Neuronal stem cell (in vitro differentiated cells): ENCODE measurements at regions not wholly inside any gene's neighbourhood (a gene's known extent, or its start where the extent isn't known, plus 50 kb on each side); places are given as distances from the start of the nearest gene placed in this dataset.

Experiments
- DNase-seq: peaks from one replicate; pipeline ENCODE4 v3.0.0-alpha.2; 2013; ENCODE audit warnings: low spot score
- H2AFZ ChIP-seq: one replicate; pipeline ENCODE4 v1.6.1; 2013; ENCODE audit warnings: mild to moderate bottlenecking, low read length, inconsistent platforms
- H2AK5ac ChIP-seq: 2 replicates; pipeline ENCODE4 v1.6.1; 2013; ENCODE audit warnings: low read depth, mild to moderate bottlenecking, inconsistent platforms, low read length, moderate library complexity, mixed read lengths
- H2BK120ac ChIP-seq: 2 replicates; pipeline ENCODE4 v1.6.1; 2013; ENCODE audit warnings: low read depth, mild to moderate bottlenecking, inconsistent platforms, low read length, moderate library complexity, mixed read lengths
- H2BK12ac ChIP-seq: one replicate; pipeline ENCODE4 v1.6.1; 2013; ENCODE audit warnings: low read length, inconsistent platforms
- H2BK15ac ChIP-seq: 2 replicates; pipeline ENCODE4 v1.6.1; 2013; ENCODE audit warnings: mild to moderate bottlenecking, low read length, inconsistent platforms, mixed read lengths
- H2BK5ac ChIP-seq: one replicate; pipeline ENCODE4 v1.6.1; 2013; ENCODE audit warnings: inconsistent platforms, mild to moderate bottlenecking, low read length, moderate library complexity
- H3K14ac ChIP-seq: one replicate; pipeline ENCODE4 v1.6.1; 2013; ENCODE audit warnings: low read length, inconsistent platforms
- H3K18ac ChIP-seq: 2 replicates; pipeline ENCODE4 v1.6.1; 2013; ENCODE audit warnings: low read length, inconsistent platforms
- H3K23ac ChIP-seq: 2 replicates; pipeline ENCODE4 v1.6.1; 2013; ENCODE audit warnings: low read depth, mild to moderate bottlenecking, mixed read lengths, low read length, inconsistent platforms; ENCODE audit not compliant: poor library complexity
- H3K27ac ChIP-seq: replicated peaks from 3 replicates; pipeline ENCODE4 v1.5.1; 2013; ENCODE audit warnings: low read length, inconsistent platforms
- H3K27me3 ChIP-seq, 3 experiments: 2 replicates each; pipeline ENCODE4 v1.6.1; 2013; ENCODE audit warnings: low read length in 3 of 3, mild to moderate bottlenecking in 2 of 3, inconsistent platforms in 1 of 3, low read depth in 1 of 3, mixed read lengths in 1 of 3, moderate library complexity in 1 of 3; ENCODE audit not compliant: control insufficient read depth in 3 of 3, insufficient read depth in 3 of 3
- H3K36me3 ChIP-seq, 2 donors: replicated peaks in 1 of 2; 2 replicates each; pipeline ENCODE4 v1.6.1; 2013; ENCODE audit warnings: low read length in 2 of 2; ENCODE audit not compliant: control insufficient read depth in 2 of 2, insufficient read depth in 2 of 2
- H3K4ac ChIP-seq: 2 replicates; pipeline ENCODE4 v1.6.1; 2013; ENCODE audit warnings: inconsistent platforms, mild to moderate bottlenecking, low read length, moderate library complexity
- H3K4me1 ChIP-seq, 2 donors: 1 replicate in 1 of 2; 2 replicates in 1 of 2; pipeline ENCODE4 v1.6.1; 2013; ENCODE audit warnings: low read length in 2 of 2, low read depth in 1 of 2; ENCODE audit not compliant: control insufficient read depth in 2 of 2, insufficient read depth in 1 of 2
- H3K4me2 ChIP-seq: one replicate; pipeline ENCODE4 v1.6.1; 2013; ENCODE audit warnings: mild to moderate bottlenecking, low read length, inconsistent platforms; ENCODE audit not compliant: insufficient read depth, poor library complexity, severe bottlenecking
- H3K4me3 ChIP-seq, 2 donors: 2 replicates each; pipeline ENCODE4 v1.5.1; 2013; ENCODE audit warnings: low read length in 2 of 2, mild to moderate bottlenecking in 2 of 2, inconsistent platforms in 1 of 2, moderate library complexity in 1 of 2
- H3K79me1 ChIP-seq: one replicate; pipeline ENCODE4 v1.6.1; 2013; ENCODE audit warnings: low read depth, mild to moderate bottlenecking, inconsistent platforms, low read length, moderate library complexity
- H3K9ac ChIP-seq: one replicate; pipeline ENCODE4 v1.6.1; 2013; ENCODE audit warnings: mild to moderate bottlenecking, low read depth, low read length, inconsistent platforms; ENCODE audit not compliant: poor library complexity
- H3K9me3 ChIP-seq, 2 donors: replicated peaks in 1 of 2; 2 replicates each; pipeline versions ENCODE3 to v1.6.1; 2013; ENCODE audit warnings: low read length in 2 of 2, mild to moderate bottlenecking in 2 of 2, inconsistent platforms in 1 of 2, low read depth in 1 of 2, mixed read lengths in 1 of 2, moderate library complexity in 1 of 2; ENCODE audit not compliant: control insufficient read depth in 2 of 2, insufficient read depth in 1 of 2
- H4K8ac ChIP-seq: one replicate; pipeline ENCODE4 v1.6.1; 2013; ENCODE audit warnings: low read depth, mild to moderate bottlenecking, inconsistent platforms, low read length, moderate library complexity
- H4K91ac ChIP-seq: one replicate; pipeline ENCODE4 v1.6.1; 2013; ENCODE audit warnings: low read length, low read depth, mild to moderate bottlenecking, inconsistent platforms; ENCODE audit not compliant: poor library complexity
- WGBS, 2 donors: extraction: QIAGEN DNeasy Blood & Tissue Kit; methylation state at CpG; one replicate each; pipeline ENCODE4 v1.1.7; 2013; ENCODE audit warnings: missing lambda C conversion rate in 2 of 2, mixed read lengths in 1 of 2; ENCODE audit not compliant: insufficient read length in 2 of 2, insufficient replicate concordance in 1 of 2; ENCODE audit errors: extremely low coverage in 2 of 2; 5-methylcytosine and 5-hydroxymethylcytosine counted together

GRCh38 chr13:21964686-21965085 is 293.8 kb downstream of the FGF9 start:
- H3K36me3 ChIP-seq = no peaks in the 10 kb centered on the region
- no peak overlapping the region for H2BK5ac ChIP-seq
- no peak overlapping the region for H3K4me2 ChIP-seq
- no peaks in the 10 kb centered on the region for H3K79me1 ChIP-seq
- no peaks in the 10 kb centered on the region for H3K27me3 ChIP-seq
- H2BK120ac ChIP-seq = no peak overlapping the region
- no peak overlapping the region for H3K14ac ChIP-seq
- no peak overlapping the region for H4K8ac ChIP-seq
- H3K9ac ChIP-seq = no peak overlapping the region
- H3K4me3 ChIP-seq = no peak overlapping the region
- H3K4me1 ChIP-seq = no peaks in the 10 kb centered on the region
- no peak overlapping the region for H2AFZ ChIP-seq
- no peak overlapping the region for H3K4ac ChIP-seq
- H3K18ac ChIP-seq = peak overlapping the region; percentile 16
- DNase-seq = no peak
- H2AK5ac ChIP-seq = no peak overlapping the region
- no peak overlapping the region for H4K91ac ChIP-seq
- H3K9me3 ChIP-seq = no peaks in the 10 kb centered on the region
- no CpG with 5 or more reads among the region's 5 CpGs for WGBS, 2 donors
- H2BK15ac ChIP-seq = no peak overlapping the region
- no peak overlapping the region for H3K27ac ChIP-seq
- no peak overlapping the region for H2BK12ac ChIP-seq
- peak overlapping the region; percentile 13 for H3K23ac ChIP-seq

DNA sequence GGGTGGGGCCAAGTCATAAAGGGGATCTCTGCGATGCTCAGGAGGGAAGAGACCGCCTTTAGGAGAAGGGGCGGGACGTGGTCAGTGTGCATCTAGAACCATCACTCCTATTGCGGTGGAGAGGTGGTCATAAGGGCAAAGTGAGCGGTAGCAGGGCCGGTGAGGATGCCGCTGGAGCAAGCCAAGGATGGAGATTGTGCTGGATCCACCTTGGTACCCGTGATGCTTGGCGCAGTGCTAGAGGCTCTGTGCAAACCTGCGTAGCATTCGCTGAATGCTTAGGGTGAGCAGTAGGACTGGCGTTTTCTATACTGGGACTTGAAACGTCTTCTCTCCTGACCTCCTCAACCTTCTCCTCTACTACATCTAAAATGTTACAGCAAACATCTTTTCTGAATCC is 294.2 kb downstream of the FGF9 start:
- Histone ChIP-seq H2AFZ (no peak overlapping the region), H3K4me2 (no peak overlapping the region), H2BK12ac (no peak overlapping the region), H2BK120ac (no peak overlapping the region), H3K27me3 (no peaks in the 10 kb centered on the region), H4K8ac (no peak overlapping the region), H2BK15ac (no peak overlapping the region), H3K4me1 (no peaks in the 10 kb centered on the region), H3K4ac (no peak overlapping the region), H3K18ac (peak overlapping the region; percentile 16), H2AK5ac (no peak overlapping the region), H4K91ac (peak overlapping the region; percentile 61), H3K4me3 (no peak overlapping the region), H3K79me1 (no peaks in the 10 kb centered on the region), H3K9ac (no peak overlapping the region), H3K9me3 (no peaks in the 10 kb centered on the region), H3K36me3 (no peaks in the 10 kb centered on the region), H3K14ac (peak overlapping the region; percentile 42), H2BK5ac (no peak overlapping the region), H3K27ac (no peak overlapping the region), H3K23ac (peak overlapping the region; percentile 13)
- WGBS, 2 donors = no CpG with 5 or more reads among the region's 14 CpGs
- no peak for DNase-seq

DNA sequence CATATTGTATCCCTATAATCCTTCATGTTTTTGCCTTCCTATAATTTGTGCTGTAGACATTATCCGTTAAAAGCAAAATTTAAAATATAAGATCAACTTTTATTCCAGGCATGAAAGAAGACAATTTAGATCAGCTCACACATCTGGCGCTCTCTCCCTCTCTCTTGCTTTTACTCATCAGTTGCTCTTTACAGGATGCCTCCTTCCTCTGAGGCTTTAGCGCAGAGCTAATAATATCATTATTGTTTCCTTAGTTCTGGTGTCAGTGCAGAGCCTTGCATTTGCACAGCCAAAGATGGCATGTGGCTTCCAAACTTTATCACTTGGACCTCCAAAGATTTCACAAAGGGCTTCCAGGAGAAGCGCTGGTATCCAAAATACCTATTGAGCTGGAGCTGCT is 295.1 kb downstream of the FGF9 start:
- no peak for DNase-seq
- H3K4ac ChIP-seq = no peak overlapping the region
- H3K9me3 ChIP-seq = peaks cover 0 to 2% of the 10 kb centered on the region in 2 donors
- no peaks in the 10 kb centered on the region for H3K36me3 ChIP-seq
- H3K14ac ChIP-seq = no peak overlapping the region
- no peak overlapping the region for H2BK12ac ChIP-seq
- no peak overlapping the region for H3K27ac ChIP-seq
- H2BK5ac ChIP-seq = no peak overlapping the region
- H3K79me1 ChIP-seq = no peaks in the 10 kb centered on the region
- no peak overlapping the region for H3K18ac ChIP-seq
- H4K91ac ChIP-seq = no peak overlapping the region
- no CpG with 5 or more reads among the region's 4 CpGs for WGBS, 2 donors
- H3K4me1 ChIP-seq = peaks cover 0 to 7% of the 10 kb centered on the region in 2 donors
- no peak overlapping the region for H2AK5ac ChIP-seq
- H2BK120ac ChIP-seq = no peak overlapping the region
- no peak overlapping the region for H2BK15ac ChIP-seq
- no peak overlapping the region for H3K4me3 ChIP-seq
- H3K9ac ChIP-seq = no peak overlapping the region
- no peak overlapping the region for H3K4me2 ChIP-seq
- no peak overlapping the region for H2AFZ ChIP-seq
- no peaks in the 10 kb centered on the region for H3K27me3 ChIP-seq
- no peak overlapping the region for H4K8ac ChIP-seq
- no peak overlapping the region for H3K23ac ChIP-seq

DNA sequence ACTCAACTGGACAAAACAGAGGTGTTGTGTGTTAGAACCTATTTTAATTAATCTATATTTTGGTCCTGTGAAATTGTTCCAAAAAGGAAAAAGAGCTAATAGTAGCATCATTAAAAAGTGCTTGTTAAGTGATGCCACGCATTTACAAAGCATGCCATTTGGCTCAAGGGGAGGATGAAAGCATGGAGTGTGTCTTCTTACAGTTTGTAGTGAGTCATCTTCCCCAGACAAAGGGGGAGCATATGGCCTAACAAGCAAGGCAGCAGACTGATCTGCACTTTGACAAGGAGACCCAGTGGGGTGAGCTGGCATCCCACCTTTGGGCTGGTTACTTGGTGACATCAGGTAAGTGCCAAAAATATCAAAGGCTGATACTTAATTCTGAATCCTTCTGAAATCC is 297.0 kb downstream of the FGF9 start:
- H3K4ac ChIP-seq = no peak overlapping the region
- H3K27me3 ChIP-seq = no peaks in the 10 kb centered on the region
- no CpG with 5 or more reads among the region's 1 CpG for WGBS, 2 donors
- H2AK5ac ChIP-seq = no peak overlapping the region
- H3K9ac ChIP-seq = no peak overlapping the region
- no peak overlapping the region for H3K4me2 ChIP-seq
- no peaks in the 10 kb centered on the region for H3K36me3 ChIP-seq
- DNase-seq = no peak
- H3K23ac ChIP-seq = no peak overlapping the region
- H3K9me3 ChIP-seq = peaks cover 0 to 2% of the 10 kb centered on the region in 2 donors
- no peak overlapping the region for H3K14ac ChIP-seq
- no peak overlapping the region for H3K18ac ChIP-seq
- H3K4me3 ChIP-seq = no peak overlapping the region
- no peak overlapping the region for H2BK120ac ChIP-seq
- H4K91ac ChIP-seq = no peak overlapping the region
- H3K27ac ChIP-seq = no peak overlapping the region
- no peak overlapping the region for H2BK5ac ChIP-seq
- H2AFZ ChIP-seq = no peak overlapping the region
- H3K79me1 ChIP-seq = no peaks in the 10 kb centered on the region
- H3K4me1 ChIP-seq = peaks cover 0 to 7% of the 10 kb centered on the region in 2 donors
- no peak overlapping the region for H2BK15ac ChIP-seq
- no peak overlapping the region for H2BK12ac ChIP-seq
- H4K8ac ChIP-seq = no peak overlapping the region
